Stomach (tissue), 4 donors: ENCODE measurements at regions not wholly inside any gene's neighbourhood (a gene's known extent, or its start where the extent isn't known, plus 50 kb on each side); places are given as distances from the start of the nearest gene placed in this dataset.

ENCODE experiments used
- CTCF ChIP-seq, 7 experiments: fragments of 450-650 bp in 4 of 7; fragments of 200-600 bp in 3 of 7; sonication (generic) in 3 of 7; IDR thresholded peaks; one replicate each; pipeline ENCODE4 v1.5.1; 2016 to 2019; ENCODE audit warnings: antibody characterized with exemption in 7 of 7, control low read depth in 2 of 7, mild to moderate bottlenecking in 1 of 7
- EP300 ChIP-seq: sonication (generic); formaldehyde crosslinking; IDR thresholded peaks from one replicate; pipeline ENCODE4 v1.6.1; 2017; ENCODE audit warnings: antibody characterized with exemption
- POLR2AphosphoS5 ChIP-seq, 3 donors: sonication (generic); formaldehyde crosslinking; IDR thresholded peaks; one replicate each; pipeline ENCODE4 v1.6.1; 2016; ENCODE audit warnings: antibody characterized with exemption in 3 of 3

- TF ChIP-seq CTCF (IDR thresholded peaks at IDR 0.05), result no peak
- TF ChIP-seq POLR2AphosphoS5 (IDR thresholded peaks at IDR 0.05), result no peak
- no peak for TF ChIP-seq EP300
Observed at GRCh38 chr10:44674536-44675386, 236.4 kb upstream of the TMEM72 start.
